Medulla oblongata (tissue), 1 donor: ENCODE measurements at regions not wholly inside any gene's neighbourhood (a gene's known extent, or its start where the extent isn't known, plus 50 kb on each side); places are given as distances from the start of the nearest gene placed in this dataset.
"Not testable (repeated sequence)": the region's sequence is repeated elsewhere in the genome, so short reads cannot be mapped to it uniquely, and the experiment has no call there.

Experiments
- DNase-seq: peaks from one replicate; pipeline ENCODE4 v3.0.0-alpha.2; 2015; ENCODE audit errors: extremely low spot score

GRCh38 chr12:33192226-33192625, 247.4 kb downstream of the SYT10 start:
- no peak for DNase-seq

DNA sequence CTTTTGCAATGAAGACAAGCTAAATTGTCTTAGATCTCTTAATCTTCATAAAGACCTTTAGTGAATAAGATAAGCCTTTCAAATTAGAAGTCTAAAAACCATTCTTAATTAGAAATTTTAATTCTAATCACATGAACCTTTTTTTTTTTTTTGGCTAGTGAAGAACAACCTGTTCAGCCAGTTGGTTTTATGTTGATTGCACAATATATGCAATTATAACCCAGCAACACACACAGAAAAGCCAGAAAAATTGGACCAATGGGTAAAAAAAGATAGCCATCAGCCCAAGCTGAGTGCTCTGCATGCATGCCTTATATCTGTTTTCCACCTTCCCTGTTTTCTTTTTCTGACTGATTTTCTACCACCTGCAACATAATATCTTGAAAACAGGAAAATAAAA, 252.2 kb downstream of the SYT10 start:
- no peak for DNase-seq

DNA sequence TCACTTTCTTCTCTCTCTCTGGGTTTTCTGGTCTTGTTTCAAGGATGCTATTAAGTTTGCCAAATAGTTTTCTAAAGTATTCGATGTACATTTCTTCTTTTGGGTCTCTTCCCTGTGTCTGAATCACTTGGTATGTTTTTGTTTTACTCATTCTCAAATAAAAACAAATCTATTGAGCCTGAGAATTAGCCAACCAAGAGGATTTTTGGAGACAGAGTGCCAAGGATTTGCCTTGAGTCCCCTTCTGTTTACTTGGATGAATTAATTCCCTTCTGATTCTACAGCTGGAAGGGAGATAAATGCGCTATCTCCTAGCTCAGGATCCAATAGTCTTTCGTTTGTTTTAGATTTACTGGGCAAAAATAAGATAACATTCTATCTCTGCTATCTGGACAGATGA, 255.5 kb downstream of the SYT10 start:
- no peak for DNase-seq

- no peak for DNase-seq
These were observed 257.1 kb downstream of the SYT10 start for GRCh38 chr12:33182485-33182884.

DNA sequence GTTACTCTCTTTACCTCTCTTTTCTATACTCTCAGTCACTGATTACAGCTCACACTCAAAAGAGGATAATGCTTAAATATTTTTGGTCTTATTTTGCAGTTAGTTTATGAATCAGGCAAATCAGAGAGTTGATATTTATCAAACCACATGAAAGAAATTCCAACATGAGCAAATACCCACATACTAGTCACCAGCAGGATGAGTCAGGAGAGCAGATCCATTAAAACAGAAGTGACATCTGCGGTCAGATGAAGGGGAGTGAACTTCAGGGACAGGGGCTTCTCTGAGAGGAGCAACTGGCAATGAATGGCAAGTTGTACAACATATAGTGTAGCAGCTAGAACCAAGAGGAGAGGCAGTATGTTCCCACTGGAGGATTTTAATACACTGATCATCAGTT, 258.7 kb downstream of the SYT10 start:
- DNase-seq, result no peak

DNA sequence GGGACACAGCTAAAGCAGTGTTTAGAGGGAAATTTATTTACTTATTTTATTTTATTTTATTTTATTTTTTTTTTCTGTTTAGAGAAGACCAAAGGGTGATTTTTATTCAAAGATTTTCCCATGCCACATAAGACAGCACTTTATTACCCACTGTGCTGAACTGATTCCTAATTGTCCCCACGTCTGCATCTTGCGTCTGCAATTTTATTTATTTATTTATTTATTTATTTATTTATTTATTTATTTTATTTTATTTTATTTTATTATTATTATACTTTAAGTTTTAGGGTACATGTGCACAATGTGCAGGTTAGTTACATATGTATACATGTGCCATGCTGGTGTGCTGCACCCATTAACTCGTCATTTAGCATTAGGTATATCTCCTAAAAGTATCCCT, 269.7 kb upstream of the PKP2 start:
- not testable (repeated sequence) for DNase-seq

GRCh38 chr12:33156042-33156441, 259.5 kb upstream of the PKP2 start:
- no peak for DNase-seq

- DNase-seq, result not testable (repeated sequence)
These were observed 250.7 kb upstream of the PKP2 start for GRCh38 chr12:33147292-33147691.

DNA sequence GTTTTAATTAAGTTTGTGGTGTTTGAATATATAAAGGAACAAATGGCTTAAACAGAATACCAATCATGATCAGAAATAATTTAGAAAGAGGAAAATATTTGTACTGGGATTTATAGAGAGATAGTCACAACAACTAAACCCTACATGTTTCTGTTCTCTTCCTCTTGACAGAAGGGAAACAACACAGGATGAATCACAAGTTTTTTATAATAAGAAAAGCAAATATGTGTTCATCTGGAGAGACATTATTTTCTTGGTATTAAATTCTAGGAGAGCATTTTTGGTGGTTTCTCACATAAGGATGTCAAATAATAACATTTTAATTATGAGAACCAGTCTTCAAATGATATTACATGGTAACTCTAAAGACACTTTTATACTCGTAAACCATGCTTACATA, 232.9 kb upstream of the PKP2 start:
- no peak for DNase-seq

DNA sequence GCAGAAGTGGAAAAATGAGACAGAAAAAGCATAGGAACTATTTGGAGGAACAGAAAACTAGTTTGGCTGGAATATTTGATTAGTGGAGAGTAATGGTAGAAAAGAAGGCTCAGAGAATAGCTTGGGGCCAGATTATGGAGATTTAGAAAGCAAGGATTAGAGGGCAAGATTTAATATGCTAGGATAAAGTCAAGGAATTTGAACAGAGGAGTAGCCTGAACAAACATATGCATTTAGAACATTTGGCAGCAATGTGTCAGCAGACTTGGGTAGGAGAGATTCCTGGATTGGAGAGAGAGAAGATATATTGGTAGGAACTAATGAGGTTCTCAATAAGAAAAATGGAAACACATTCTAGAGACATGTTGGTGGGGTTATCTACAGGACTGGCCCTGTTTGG, 229.2 kb upstream of the PKP2 start:
- no peak for DNase-seq

- DNase-seq, result no peak
These were observed 219.7 kb upstream of the PKP2 start for GRCh38 chr12:33116284-33116683.

DNA sequence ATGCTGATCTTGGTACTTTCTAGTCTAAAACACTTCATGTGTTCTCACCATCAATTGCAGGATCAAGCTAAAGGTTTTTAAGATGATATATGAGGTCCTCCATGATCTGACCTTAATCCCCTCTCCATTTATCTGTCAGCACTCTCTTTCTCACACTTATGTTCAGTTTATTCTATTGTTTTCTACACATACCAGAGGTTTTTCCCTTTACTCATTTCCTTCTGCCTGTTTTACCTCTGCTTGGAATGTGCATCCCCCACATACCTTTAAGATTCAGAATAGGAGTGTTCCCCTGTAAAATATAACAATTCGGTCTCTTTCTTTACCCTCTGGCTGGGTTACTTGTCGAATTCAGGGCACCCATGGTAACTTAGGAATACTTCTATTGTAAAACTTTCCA, 219.1 kb upstream of the PKP2 start:
- DNase-seq, result no peak

DNA sequence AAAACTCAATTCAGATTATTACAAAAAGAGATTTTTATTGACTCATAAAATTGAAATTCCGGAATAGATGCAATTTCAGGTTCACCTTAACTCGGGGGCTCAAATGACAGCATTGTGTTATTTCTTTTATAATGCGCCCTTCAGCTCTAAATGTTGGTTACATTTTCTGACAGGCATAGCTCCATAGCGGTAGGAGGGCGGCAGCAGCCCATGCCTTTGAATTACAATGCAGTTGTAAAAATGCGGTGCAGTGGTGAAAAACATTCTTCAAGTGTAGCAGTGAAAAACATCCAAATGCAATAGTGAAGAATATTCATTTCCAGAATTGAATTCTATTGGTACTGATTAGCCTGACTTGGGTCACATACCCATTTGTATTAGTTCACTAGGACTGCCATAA, 215.3 kb upstream of the PKP2 start:
- DNase-seq, result no peak

DNA sequence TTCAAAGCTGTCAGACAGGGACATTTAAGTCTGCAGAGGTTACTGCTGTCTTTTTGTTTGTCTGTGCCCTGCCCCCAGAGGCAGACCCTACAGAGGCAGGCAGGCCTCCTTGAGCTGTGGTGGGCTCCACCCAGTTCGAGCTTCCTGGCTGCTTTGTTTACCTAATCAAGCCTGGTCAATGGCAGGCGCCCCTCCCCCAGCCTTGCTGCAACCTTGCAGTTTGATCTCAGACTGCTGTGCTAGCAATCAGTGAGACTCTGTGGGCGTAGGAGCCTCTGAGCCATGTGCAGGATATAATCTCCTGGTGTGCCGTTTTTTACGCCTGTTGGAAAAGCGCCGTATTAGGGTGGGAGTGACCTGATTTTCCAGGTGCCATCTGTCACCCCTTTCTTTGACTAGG, 211.2 kb upstream of the PKP2 start:
- not testable (repeated sequence) for DNase-seq

GRCh38 chr12:33093534-33093933, 197.0 kb upstream of the PKP2 start:
- DNase-seq, result no peak

DNA sequence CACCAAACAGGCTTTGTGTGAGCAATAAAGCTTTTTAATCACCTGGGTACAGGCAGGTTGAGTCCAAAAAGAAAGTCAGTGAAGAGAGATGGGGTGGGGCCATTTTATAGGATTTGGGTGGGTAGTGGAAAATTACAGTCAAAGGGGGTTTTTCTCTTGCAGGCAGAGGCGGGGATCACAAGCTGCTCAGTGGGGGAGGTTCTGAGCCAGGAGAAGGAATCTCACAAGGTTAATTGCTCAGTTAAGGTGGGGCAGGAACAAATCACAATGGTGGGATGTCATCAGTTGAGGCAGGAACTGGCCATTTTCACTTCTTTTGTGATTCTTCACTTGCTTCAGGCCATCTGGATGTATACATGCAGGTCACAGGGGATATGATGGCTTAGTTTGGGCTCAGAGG, 191.3 kb upstream of the PKP2 start:
- DNase-seq, result not testable (repeated sequence)

DNA sequence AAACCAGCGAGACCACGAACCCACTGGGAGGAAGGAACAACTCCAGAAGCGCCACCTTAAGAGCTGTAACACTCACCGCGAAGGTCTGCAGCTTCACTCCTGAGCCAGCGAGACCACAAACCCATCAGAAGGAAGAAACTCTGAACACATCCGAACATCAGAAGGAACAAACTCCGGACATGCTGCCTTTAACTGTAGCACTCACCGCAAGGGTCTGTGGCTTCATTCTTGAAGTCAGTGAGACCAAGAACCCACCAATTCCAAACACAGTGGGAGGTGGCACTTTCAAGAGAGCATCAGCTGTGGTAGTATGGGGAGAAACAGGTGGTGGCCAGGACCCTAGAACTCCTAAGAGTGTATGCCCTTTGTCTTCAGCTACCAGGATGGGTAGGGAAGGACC, 179.8 kb upstream of the PKP2 start:
- not testable (repeated sequence) for DNase-seq

DNA sequence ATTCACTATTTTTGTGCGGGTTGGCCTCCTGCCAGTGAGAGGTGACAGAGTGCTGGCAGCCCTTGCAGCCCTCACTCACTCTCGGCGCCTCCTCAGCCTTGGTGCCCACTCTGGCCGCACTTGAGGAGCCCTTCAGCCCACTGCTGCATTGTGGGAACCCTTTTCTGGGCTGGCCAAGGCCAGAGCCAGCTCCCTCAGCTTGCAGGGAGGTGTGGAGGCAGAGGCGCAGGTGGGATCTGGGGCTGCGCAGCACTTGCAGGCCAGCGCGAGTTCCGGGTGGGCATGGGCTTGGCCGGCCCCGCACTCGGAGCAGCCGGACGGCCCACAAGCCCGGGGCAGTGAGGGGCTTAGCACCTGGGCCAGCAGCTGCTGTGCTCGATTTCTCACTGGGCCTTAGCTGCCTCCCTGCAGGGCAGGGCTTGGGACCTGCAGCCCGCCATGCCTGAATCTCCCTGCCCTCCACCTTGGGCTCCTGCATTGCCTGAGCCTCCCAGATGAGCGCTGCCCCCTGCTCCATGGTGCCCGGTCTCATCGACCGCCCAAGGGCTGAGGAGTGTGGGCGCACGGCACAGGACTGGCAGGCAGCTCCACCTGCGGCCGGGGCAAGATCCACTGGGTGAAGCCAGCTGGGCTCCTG, 178.7 kb upstream of the PKP2 start:
- not testable (repeated sequence) for DNase-seq

GRCh38 chr12:33061844-33062243, 165.3 kb upstream of the PKP2 start:
- DNase-seq, result no peak

DNA sequence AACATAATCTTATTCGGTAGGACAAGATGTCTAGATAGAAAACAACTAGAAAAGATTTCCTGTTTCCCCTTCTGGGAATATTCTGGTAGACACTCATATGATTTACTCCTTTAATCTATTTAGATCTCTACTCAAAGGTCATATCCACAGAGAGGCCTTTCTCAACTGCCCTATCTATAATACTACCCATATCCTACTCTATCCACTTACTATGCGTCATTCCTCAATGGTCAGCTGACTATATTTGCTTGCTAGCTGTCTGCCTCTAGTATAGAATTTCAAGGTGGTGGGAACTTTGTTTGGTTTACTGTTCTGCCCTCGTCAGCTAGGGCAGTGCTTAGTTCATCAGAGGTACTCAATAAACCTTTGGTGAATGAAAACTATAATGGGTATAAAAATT, 157.8 kb upstream of the PKP2 start:
- DNase-seq, result no peak

DNA sequence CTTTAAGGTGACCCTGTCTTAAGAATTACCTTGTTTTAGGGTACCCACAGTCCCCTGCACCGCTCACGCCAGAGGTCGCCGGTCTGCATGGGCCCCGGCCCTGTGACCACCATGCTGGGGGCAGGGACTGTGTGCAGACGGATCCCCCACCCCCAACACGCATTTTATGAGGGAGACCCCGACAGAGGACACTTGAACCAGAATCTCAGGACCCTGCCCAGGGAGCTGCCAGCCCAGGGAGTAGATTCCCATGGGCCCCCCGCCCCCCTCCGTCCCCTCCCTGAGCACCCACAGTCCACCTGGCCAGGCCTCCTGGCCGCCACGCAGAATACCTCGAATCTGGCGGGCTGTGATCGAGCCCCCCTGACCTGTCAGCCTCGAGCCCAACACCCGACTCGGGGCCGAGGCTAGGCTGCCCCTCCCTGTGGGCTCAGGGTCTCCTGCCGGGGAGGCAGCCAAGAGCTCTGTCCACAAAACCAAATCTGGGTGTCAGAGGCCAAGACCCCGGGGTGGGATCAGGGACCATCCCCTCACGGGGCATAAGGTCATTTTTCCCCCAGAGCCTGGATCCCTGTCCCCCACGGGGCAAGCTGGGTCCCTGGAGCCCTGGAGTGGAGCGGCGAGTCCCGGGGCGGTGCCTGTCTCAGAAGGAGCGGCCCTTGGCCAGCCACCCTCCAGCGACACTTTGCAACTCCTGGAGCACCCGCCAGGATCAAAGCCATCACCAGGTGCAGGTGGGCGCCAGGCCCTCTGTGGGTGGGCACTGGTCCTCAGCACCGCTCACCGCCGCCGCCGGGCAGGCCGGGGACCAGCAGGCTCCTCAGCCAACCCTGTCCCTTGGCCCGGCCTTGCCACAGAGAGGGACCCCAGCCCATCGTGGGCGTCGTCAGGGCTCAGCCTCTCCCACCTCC, 155.8 kb upstream of the PKP2 start:
- DNase-seq, result no peak

DNA sequence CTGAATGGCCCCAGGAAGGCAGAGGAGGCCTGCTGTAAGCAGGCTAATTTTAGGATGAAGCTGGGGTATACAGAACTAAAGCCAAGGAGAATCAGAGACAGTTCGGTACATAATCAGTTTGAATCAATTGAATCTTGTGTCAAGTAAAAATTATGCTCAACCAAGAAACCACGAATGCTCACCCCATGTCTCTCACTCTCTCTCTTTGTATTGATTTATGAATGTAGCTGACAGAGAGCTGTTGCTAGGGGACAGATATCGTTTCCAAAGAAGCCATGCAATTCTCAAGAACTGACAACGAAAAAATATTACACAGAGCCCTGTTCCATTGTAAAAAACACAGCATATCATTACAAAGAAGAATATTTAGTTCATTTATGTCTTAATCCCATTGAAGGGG, 151.1 kb upstream of the PKP2 start:
- no peak for DNase-seq

DNA sequence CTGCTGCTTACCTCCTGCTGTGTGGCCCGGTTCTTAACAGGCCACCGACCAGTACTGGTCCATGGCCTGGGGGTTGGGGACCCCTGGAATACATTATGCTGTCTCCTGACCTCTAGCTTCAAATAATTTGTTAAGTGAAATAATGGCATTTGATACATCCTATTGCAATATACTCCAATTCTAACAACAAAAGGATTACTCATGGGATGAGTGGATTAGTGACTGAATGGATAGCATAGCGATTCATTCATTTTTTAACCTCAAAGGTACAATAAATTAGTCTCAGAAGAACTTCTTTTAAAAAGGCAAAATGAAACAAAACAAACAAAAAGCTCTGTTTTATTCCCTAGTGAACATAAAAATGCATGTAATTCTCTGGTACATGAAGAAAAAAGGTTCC, 147.9 kb upstream of the PKP2 start:
- no peak for DNase-seq
